ENCODE measurements at regions not wholly inside any gene's neighbourhood (a gene's known extent, or its start where the extent isn't known, plus 50 kb on each side); places are given as distances from the start of the nearest gene placed in this dataset.

DNA sequence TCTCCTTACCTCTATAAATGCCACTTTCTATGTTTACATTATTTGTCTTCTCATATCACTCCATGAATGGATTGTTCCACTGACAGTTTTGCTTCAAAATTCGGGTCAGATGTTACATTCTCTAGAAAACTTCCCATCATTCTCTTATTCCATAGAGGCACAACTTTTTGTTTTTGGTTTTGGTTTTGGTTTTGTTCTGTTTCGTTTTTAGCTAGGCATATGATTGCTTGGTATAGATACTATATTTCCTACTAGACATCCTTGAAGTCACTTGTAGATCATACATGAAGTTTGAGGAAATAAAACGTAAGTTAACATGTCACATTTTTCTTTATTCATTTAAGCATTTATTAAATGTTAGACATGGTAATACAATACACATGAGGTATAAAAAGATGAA lies 961.0 kb downstream of the PCDH18 start:
- TF ChIP-seq, protein P1, sequence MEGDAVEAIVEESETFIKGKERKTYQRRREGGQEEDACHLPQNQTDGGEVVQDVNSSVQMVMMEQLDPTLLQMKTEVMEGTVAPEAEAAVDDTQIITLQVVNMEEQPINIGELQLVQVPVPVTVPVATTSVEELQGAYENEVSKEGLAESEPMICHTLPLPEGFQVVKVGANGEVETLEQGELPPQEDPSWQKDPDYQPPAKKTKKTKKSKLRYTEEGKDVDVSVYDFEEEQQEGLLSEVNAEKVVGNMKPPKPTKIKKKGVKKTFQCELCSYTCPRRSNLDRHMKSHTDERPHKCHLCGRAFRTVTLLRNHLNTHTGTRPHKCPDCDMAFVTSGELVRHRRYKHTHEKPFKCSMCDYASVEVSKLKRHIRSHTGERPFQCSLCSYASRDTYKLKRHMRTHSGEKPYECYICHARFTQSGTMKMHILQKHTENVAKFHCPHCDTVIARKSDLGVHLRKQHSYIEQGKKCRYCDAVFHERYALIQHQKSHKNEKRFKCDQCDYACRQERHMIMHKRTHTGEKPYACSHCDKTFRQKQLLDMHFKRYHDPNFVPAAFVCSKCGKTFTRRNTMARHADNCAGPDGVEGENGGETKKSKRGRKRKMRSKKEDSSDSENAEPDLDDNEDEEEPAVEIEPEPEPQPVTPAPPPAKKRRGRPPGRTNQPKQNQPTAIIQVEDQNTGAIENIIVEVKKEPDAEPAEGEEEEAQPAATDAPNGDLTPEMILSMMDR (IDR thresholded peaks at IDR 0.05; ENCODE audit: low read depth, low read length) = no peak
- DNase-seq (ENCODE audit: extremely low read depth, low read depth) = no peak

DNA sequence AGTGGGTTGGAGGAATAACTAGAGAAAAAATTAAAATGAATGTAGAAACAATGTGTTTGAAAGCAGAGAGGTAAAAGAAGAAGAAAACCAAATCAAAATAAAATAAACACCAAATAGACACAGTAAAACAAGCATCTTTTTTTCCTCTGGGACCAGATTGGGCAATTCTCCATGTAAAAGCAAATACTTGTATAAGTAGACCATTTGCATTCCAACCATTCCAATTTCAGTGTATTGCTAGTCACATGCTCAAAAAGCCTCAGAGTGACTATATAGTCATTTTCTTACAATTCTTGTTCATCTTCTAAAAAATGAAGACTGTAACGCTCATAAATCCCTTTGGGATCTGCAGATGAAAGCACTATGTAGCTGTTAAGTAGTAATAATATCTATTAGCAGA lies 969.5 kb downstream of the PCDH18 start:
- no peak for DNase-seq (ENCODE audit: extremely low read depth, low read depth)
- TF ChIP-seq, protein P1 (IDR thresholded peaks at IDR 0.05; ENCODE audit: low read depth, low read length) = no peak

DNA sequence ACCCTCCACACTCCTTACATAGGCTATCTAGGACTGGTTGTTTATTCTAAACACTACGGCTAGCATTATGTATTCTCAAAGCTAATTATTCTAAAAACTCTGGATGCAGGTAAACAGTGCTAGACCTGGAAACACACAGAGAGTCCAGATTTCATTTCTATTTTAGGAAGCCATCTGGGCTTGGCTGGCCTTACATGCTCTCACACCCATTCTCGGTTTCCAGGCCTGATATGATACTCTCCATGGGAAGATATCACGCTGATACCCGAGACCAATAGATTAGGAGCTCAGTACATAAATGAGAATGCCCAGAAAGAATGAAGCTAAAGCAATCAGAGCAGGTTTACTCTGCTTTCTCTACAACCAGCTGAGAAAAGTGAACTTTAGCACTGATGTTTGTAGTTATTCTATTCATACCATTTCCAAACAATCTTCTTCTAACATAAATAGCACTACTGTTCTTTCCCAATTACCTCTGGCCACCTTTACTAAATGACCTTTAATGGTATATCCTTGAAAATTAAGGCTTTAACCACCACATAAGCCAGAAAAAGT lies 973.3 kb downstream of the PCDH18 start:
- TF ChIP-seq, protein P1 (IDR thresholded peaks at IDR 0.05; ENCODE audit: low read depth, low read length) = no peak
- DNase-seq (ENCODE audit: extremely low read depth, low read depth) = no peak

DNA sequence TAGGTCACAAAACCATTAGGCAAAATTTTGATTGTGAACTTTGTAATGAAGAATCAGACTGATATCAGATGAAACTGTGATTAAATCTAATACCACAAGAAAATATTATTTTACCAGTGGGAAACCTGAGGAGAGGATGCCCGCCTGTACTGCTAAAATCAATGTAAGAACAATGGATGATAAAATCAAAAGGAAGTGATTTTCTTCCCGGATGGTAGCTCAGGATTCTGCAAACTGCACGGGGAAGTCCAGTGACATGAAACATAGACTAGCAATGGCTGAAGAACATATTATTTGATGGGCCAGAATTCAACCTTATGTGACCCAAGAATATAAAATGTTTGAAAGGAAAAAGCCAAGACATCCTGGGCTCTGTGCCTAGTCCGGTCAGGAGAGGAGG lies 974.9 kb downstream of the PCDH18 start:
- DNase-seq (ENCODE audit: extremely low read depth, low read depth) = no peak
- TF ChIP-seq, protein P1 (IDR thresholded peaks at IDR 0.05; ENCODE audit: low read depth, low read length) = no peak

DNA sequence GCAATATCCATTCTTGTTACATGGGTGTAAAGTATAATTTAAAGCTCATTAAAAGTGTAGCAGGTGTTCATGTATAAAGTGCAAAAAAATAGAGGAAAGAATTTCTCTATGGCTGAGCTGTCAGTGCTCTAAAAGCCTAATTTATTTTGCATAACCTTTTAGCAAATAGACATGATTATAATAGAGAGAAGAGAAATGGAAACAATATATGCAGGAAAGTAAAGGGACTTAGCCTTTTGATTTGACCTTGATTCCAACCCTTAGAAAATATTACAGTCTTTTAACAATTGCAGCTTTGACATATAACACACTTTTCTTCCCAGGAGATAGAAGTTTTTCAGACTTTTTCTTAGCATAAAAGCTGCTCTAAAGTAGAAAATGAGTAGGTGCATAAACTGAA lies 978.3 kb downstream of the PCDH18 start:
- no peak for DNase-seq (ENCODE audit: extremely low read depth, low read depth)
- TF ChIP-seq, protein P1 (IDR thresholded peaks at IDR 0.05; ENCODE audit: low read depth, low read length) = no peak

DNA sequence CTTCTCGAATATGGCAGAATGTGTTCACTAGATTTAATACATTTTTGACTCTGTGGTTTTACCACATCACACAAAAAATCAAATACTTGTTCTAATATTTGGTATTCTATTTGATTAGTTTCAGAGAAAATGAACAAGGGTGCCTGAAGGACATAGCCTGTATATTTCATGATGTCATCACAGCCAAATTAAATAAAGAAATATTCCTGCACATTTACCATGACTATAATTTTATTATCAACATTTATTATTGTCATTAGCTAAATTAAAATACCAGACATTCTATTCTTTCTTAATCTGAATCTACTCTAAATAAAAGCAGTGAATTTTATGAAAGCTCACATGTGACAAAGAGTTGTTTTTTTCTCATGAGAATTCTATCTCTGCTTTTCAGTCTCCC lies 980.5 kb downstream of the PCDH18 start:
- no peak for DNase-seq (ENCODE audit: extremely low read depth, low read depth)
- TF ChIP-seq, protein P1 (IDR thresholded peaks at IDR 0.05; ENCODE audit: low read depth, low read length) = no peak

DNA sequence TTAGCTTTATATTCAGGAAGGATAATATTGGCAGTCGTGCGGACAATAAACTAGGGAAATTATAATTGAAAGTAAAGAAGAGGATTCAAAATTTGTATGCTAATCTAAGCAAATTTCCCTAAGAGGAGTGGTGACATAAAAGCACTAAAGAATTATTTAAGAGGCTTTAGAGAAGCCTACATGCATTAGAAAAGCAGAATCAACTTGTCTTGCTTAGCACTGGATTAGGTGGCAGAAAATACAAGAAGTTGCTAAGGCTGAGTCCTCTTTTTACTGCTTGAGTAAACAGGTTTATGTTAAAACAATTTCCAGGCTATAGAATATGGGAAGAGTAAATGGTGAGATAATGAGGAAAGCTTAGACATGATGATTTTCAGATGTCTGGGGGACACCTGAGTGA lies 991.5 kb downstream of the PCDH18 start:
- no peak for DNase-seq (ENCODE audit: extremely low read depth, low read depth)

More for the DNA sequence above, 991.5 kb downstream of the PCDH18 start:
- TF ChIP-seq, protein P1 (IDR thresholded peaks at IDR 0.05; ENCODE audit: low read depth, low read length) = no peak

Measured in AG09319 (cell line).